22Rv1 (cell line): ENCODE measurements at regions not wholly inside any gene's neighbourhood (a gene's known extent, or its start where the extent isn't known, plus 50 kb on each side); places are given as distances from the start of the nearest gene placed in this dataset.

ENCODE experiments used
- H3K27ac ChIP-seq: fragments of 450-650 bp; 2 replicates; pipeline ENCODE4 v1.5.1; 2017
- ZFX ChIP-seq: fragments of 450-650 bp; IDR thresholded peaks from 2 replicates; pipeline ENCODE4 v1.6.1; 2017; ENCODE audit warnings: antibody characterized with exemption, borderline replicate concordance
- TF ChIP-seq, protein P1 (sequence below): fragments of 450-650 bp; IDR thresholded peaks from 2 replicates; pipeline ENCODE4 v1.5.1; 2017; ENCODE audit warnings: mild to moderate bottlenecking

DNA sequence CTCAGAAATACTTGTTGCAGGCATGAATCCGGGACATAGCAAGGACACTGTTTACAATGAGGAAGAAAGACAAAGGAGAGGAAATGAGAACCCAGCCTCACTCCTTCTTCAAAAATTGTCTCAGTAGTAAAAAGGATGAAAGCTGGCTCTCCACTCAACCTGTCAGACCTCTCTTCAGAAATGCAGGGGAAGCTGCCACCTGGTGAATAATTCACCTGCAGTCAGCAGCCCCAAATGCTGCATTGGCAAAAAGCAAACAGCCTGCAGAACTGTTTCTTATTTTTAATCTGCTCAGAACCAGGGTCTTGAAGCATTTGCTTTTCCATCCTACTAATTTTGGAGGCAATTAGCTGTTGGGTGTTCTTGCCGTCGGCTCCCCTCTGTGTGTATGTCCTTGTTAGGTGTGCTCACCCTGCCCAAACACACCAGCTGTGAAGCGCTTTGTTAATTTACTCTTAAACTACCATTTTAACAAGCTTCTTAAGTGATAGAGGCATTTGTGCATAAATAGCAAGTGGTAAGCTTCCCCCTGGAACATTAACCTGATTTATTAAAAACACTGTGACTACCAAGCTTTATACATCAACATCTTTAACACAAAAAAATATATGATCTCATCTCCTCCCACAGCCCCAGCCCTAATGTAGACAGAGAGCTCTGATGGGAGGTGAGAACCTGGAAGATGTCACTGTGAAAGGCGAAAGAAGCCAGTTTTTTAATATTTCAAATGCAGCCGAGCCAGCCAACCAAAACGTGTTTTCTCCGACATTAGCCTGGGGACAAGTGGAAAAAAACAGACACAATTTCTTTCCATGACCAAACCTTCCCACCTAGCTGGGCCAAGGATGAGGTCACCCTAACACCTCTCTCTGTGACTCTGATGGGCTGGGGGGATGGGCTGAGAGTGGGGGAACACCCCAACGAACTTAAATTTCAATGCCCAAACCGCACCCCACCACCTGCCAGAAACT, 451.0 kb upstream of the SULF2 start:
- H3K27ac ChIP-seq, result no peak overlapping the region
- no peak for TF ChIP-seq ZFX
- TF ChIP-seq, protein P1, sequence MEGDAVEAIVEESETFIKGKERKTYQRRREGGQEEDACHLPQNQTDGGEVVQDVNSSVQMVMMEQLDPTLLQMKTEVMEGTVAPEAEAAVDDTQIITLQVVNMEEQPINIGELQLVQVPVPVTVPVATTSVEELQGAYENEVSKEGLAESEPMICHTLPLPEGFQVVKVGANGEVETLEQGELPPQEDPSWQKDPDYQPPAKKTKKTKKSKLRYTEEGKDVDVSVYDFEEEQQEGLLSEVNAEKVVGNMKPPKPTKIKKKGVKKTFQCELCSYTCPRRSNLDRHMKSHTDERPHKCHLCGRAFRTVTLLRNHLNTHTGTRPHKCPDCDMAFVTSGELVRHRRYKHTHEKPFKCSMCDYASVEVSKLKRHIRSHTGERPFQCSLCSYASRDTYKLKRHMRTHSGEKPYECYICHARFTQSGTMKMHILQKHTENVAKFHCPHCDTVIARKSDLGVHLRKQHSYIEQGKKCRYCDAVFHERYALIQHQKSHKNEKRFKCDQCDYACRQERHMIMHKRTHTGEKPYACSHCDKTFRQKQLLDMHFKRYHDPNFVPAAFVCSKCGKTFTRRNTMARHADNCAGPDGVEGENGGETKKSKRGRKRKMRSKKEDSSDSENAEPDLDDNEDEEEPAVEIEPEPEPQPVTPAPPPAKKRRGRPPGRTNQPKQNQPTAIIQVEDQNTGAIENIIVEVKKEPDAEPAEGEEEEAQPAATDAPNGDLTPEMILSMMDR, result no peak

GRCh38 chr20:48234951-48235350, 449.7 kb upstream of the SULF2 start:
- H3K27ac ChIP-seq, result no peak overlapping the region
- TF ChIP-seq, protein P1, result no peak
- TF ChIP-seq ZFX, result no peak

DNA sequence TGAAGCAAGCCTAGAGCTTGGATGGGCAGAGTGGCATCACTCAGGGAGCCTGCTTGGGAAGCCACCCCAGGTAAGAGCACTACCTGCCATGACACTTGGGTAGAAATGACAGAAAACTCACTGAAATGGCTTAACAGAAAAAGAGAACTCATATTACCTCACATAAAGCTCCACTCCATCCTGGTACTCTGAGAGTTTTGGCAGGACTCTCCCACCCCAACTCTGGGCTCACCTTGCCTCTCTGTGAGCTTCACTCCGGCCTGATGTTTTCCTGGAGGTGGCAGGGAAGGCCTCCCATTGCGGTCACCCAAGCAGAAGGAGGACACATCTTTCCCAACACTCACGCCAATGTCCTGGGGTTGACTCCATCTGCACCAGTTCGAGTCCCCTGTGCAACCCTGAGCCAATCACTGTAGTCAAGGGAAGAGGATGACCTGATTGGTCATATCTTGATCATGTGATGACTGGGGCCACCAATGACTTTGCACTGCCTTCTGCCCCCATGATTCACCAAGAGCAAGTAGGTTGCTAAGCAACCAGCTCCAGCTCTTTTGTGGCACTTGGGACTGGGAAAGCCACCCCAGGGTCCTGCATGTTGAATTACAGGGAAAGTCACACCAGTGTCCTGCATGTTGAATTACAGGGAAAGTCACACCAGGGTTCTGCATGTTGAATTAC, 446.1 kb upstream of the SULF2 start:
- TF ChIP-seq, protein P1, result no peak
- no peak for TF ChIP-seq ZFX
- no peak overlapping the region for H3K27ac ChIP-seq

DNA sequence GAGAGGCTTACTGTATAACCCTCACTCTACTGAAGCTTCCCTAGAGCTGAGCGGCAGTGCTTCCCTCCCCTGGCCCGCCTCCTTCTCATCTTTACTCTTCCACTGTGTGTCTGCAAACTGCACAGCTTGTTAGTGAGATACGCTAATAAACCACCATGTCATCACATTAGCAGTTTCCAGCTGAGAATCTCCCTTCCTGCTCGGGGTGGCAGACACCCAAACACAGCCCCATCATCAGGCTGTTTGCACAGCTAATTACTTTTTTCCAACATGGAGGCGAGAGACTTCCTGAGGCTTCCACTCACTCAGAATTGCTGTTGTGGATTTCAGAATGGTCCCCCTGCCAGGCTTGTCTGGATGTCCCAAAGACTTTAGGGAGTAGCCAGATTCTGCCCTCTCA, 444.9 kb upstream of the SULF2 start:
- H3K27ac ChIP-seq, result no peak overlapping the region
- TF ChIP-seq, protein P1, result no peak
- no peak for TF ChIP-seq ZFX

DNA sequence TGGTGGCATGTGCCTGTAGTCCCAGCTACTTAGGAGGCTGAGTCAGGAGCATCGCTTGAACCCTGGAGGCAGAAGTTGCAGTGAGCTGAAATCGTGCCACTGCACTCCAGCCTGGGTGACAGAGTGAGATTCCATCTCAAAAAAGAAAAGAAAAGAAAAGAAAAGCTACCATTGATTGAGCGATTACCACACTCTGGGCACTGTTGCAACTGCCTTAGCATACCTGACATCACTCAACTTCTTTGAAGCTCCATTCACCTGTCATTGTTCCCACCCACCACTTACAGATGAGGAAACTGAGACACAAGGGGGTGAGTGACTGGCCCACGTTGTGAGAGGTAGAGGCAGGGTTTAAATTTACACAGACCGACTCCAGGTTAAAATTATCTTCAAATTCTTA, 442.1 kb upstream of the SULF2 start:
- TF ChIP-seq, protein P1, result no peak
- no peak for TF ChIP-seq ZFX
- no peak overlapping the region for H3K27ac ChIP-seq

GRCh38 chr20:48226642-48227041, 441.4 kb upstream of the SULF2 start:
- no peak for TF ChIP-seq ZFX
- TF ChIP-seq, protein P1, result no peak
- H3K27ac ChIP-seq, result no peak overlapping the region
